Upper lobe of left lung (tissue), 4 donors: ENCODE measurements at regions not wholly inside any gene's neighbourhood (a gene's known extent, or its start where the extent isn't known, plus 50 kb on each side); places are given as distances from the start of the nearest gene placed in this dataset.

ENCODE experiments used
- CTCF ChIP-seq, 6 experiments: fragments of 450-650 bp in 4 of 6; fragments of 200-600 bp in 2 of 6; sonication (generic) in 2 of 6; IDR thresholded peaks; one replicate each; pipeline ENCODE4 v1.5.1; 2016 to 2019; ENCODE audit warnings: antibody characterized with exemption in 6 of 6
- POLR2A ChIP-seq, 4 donors: fragments of 450-650 bp; IDR thresholded peaks; one replicate each; pipeline ENCODE4 v1.5.1; 2016 to 2017; ENCODE audit warnings: antibody characterized with exemption in 4 of 4, mild to moderate bottlenecking in 2 of 4
- POLR2AphosphoS5 ChIP-seq, 2 donors: sonication (generic); formaldehyde crosslinking; IDR thresholded peaks; one replicate each; pipeline ENCODE4 v1.5.1; 2017; ENCODE audit warnings: antibody characterized with exemption in 2 of 2

GRCh38 chr2:65834062-65834461 is 401.7 kb upstream of the SPRED2 start:
- TF ChIP-seq CTCF (IDR thresholded peaks at IDR 0.05) (no peak), POLR2A (IDR thresholded peaks at IDR 0.05) (no peak), POLR2AphosphoS5 (IDR thresholded peaks at IDR 0.05) (no peak)
